ENCODE measurements at regions not wholly inside any gene's neighbourhood (a gene's known extent, or its start where the extent isn't known, plus 50 kb on each side); places are given as distances from the start of the nearest gene placed in this dataset.
"Not testable (repeated sequence)": the region's sequence is repeated elsewhere in the genome, so short reads cannot be mapped to it uniquely, and the experiment has no call there.

GRCh38 chr1:116291024-116291423 is 82.0 kb upstream of the ATP1A1 start:
- no peak overlapping the region for H3K4me3 ChIP-seq
- no peaks in the 10 kb centered on the region for H3K27me3 ChIP-seq
- no peaks in the 10 kb centered on the region for H3K9me3 ChIP-seq
- WGBS, 5 donors: 82 to 98% (median 89%) methylated on average over 2 of the region's 2 CpGs
- H3K36me3 ChIP-seq: no peaks in the 10 kb centered on the region
- intact Hi-C loops (cut with DNase I; ENCODE audit: low total_unique reads): no loop called here
- no peak for TF ChIP-seq EP300 (IDR thresholded peaks at IDR 0.05)
- TF ChIP-seq POLR2AphosphoS5 (IDR thresholded peaks at IDR 0.05): no peak
- no peak for TF ChIP-seq POLR2A (IDR thresholded peaks at IDR 0.05)
- no peak for TF ChIP-seq CTCF (IDR thresholded peaks at IDR 0.05)
- no peak for DNase-seq
- H3K27ac ChIP-seq: no peak overlapping the region
- H3K4me1 ChIP-seq: no peaks in the 10 kb centered on the region

GRCh38 chr1:116292929-116293725 is 79.9 kb upstream of the ATP1A1 start:
- peaks cover 0 to 7% (median 3%) of the 10 kb centered on the region in 4 donors for H3K9me3 ChIP-seq
- H3K27me3 ChIP-seq: no peaks in the 10 kb centered on the region
- no peak for DNase-seq
- H3K4me3 ChIP-seq: no peak overlapping the region
- TF ChIP-seq POLR2A (IDR thresholded peaks at IDR 0.05) (no peak), POLR2AphosphoS5 (IDR thresholded peaks at IDR 0.05) (no peak)
- no peaks in the 10 kb centered on the region for H3K4me1 ChIP-seq
- H3K27ac ChIP-seq: no peak overlapping the region
- 44 to 57% (median 48%) methylated on average over 4 to 5 of the region's 5 CpGs for WGBS, 5 donors
- H3K36me3 ChIP-seq: no peaks in the 10 kb centered on the region
- intact Hi-C loops (cut with DNase I; ENCODE audit: low total_unique reads): no loop called here

- Histone ChIP-seq H3K4me3 (no peak overlapping the region), H3K36me3 (no peaks in the 10 kb centered on the region), H3K9me3 (peaks cover 0 to 12% (median 5%) of the 10 kb centered on the region in 4 donors), H3K4me1 (no peaks in the 10 kb centered on the region), H3K27me3 (no peaks in the 10 kb centered on the region), H3K27ac (no peak overlapping the region)
- DNase-seq: no peak
- no peak for TF ChIP-seq POLR2AphosphoS5 (IDR thresholded peaks at IDR 0.05)
- TF ChIP-seq POLR2A (IDR thresholded peaks at IDR 0.05): no peak
- no peak for TF ChIP-seq CTCF (IDR thresholded peaks at IDR 0.05)
- no peak for TF ChIP-seq EP300 (IDR thresholded peaks at IDR 0.05)
- intact Hi-C loops (cut with DNase I; ENCODE audit: low total_unique reads): no loop called here
- 93 to 97% (median 96%) methylated on average over 10 to 18 of the region's 18 CpGs for WGBS, 5 donors
Measured at GRCh38 chr1:116297495-116298212, 75.4 kb upstream of the ATP1A1 start.

GRCh38 chr1:116298213-116298579 is 74.8 kb upstream of the ATP1A1 start:
- H3K9me3 ChIP-seq: peaks cover 0 to 12% (median 5%) of the 10 kb centered on the region in 4 donors
- H3K4me3 ChIP-seq; H3K27ac ChIP-seq; H3K36me3 ChIP-seq; DNase-seq; H3K4me1 ChIP-seq; H3K27me3 ChIP-seq; intact Hi-C loops (cut with DNase I; ENCODE audit: low total_unique reads): not testable (repeated sequence)
- WGBS, 5 donors: 85 to 93% (median 92%) methylated on average over 13 to 15 of the region's 15 CpGs

GRCh38 chr1:116298746-116299145 is 74.3 kb upstream of the ATP1A1 start:
- WGBS, 5 donors: 91 to 99% (median 96%) methylated on average over 4 of the region's 4 CpGs
- intact Hi-C loops (cut with DNase I; ENCODE audit: low total_unique reads): no loop called here
- TF ChIP-seq POLR2A (IDR thresholded peaks at IDR 0.05) (no peak), POLR2AphosphoS5 (IDR thresholded peaks at IDR 0.05) (no peak), EP300 (IDR thresholded peaks at IDR 0.05) (no peak), CTCF (IDR thresholded peaks at IDR 0.05) (no peak)

More at GRCh38 chr1:116298746-116299145, 74.3 kb upstream of the ATP1A1 start:
- H3K27ac ChIP-seq: no peak overlapping the region
- H3K27me3 ChIP-seq: no peaks in the 10 kb centered on the region
- peaks cover 0 to 12% (median 5%) of the 10 kb centered on the region in 4 donors for H3K9me3 ChIP-seq
- no peak for DNase-seq
- H3K4me3 ChIP-seq: no peak overlapping the region
- no peaks in the 10 kb centered on the region for H3K4me1 ChIP-seq
- H3K36me3 ChIP-seq: no peaks in the 10 kb centered on the region
